ENCODE measurements at regions not wholly inside any gene's neighbourhood (a gene's known extent, or its start where the extent isn't known, plus 50 kb on each side); places are given as distances from the start of the nearest gene placed in this dataset.

DNA sequence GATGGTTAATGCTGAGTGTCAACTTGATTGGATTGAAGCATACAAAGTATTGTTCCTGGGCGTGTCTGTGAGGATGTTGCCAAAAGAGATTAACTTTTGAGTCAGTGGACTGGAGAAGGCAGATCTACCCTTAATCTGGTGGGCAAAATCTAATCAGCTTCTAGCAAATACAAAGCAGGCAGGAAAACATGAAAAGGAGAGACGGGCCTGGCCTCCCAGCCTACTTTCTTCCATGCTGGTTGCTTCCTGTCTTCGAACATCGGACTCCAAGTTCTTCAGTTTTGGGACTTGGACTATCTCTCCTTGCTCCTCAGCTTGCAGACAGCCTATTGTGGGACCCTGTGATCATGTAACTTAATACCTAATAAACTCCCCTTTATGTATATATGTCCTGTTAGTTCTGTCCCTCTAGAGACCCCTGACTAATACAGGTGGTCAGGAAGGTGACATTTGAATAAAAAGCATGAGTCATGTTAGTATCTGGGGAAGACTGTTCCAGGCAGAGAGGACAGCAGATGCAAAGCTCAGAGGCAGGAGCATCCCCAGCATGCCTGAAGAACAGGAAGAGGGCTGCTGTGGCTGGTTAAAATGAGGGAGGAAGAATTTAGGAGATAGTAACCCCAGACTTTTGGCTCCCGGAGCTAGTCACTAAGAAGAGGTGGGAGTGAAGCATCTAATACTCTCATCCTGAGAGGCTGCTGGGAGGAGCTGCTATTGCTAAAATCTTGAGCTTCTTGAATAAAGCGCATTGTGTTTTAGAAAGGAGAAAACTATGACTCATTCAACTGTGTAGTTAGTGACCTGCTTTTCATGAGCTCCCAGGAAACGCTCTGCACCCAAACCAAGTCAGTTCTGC is 207.4 kb upstream of the HES1 start:
- Histone ChIP-seq H3K36me3 (ENCODE audit: control insufficient read depth in 4 of 4, insufficient read depth in 3 of 4, low read depth in 1 of 4, low read length in 3 of 4) (no peaks in the 10 kb centered on the region), H3K27me3 (ENCODE audit: control insufficient read depth in 4 of 4, insufficient read depth in 4 of 4, low read length in 3 of 4) (no peaks in the 10 kb centered on the region), H3K4me3 (ENCODE audit: low read depth in 1 of 3, low read length in 3 of 3) (no peak overlapping the region), H3K9me3 (ENCODE audit: control insufficient read depth in 4 of 4, low read length in 3 of 4) (peaks cover 0 to 2% (median 0%) of the 10 kb centered on the region in 4 donors), H3K27ac (ENCODE audit: low read depth in 1 of 2, low read length in 2 of 2) (no peak overlapping the region), H3K4me1 (ENCODE audit: control insufficient read depth in 4 of 4, insufficient read depth in 4 of 4, low read length in 3 of 4) (no peaks in the 10 kb centered on the region), H3K9ac (ENCODE audit: low read depth in 1 of 2, low read length in 2 of 2) (no peak overlapping the region)
- 88% methylated on average over 7 of the region's 7 CpGs for WGBS
- TF ChIP-seq RXRA (IDR thresholded peaks at IDR 0.05) (no peak), CTCF (IDR thresholded peaks at IDR 0.05; ENCODE audit: low read depth, low read length, missing input control) (no peak), FOXA2 (IDR thresholded peaks at IDR 0.05) (no peak)
- TF ChIP-seq, protein P1, sequence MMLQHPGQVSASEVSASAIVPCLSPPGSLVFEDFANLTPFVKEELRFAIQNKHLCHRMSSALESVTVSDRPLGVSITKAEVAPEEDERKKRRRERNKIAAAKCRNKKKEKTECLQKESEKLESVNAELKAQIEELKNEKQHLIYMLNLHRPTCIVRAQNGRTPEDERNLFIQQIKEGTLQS (IDR thresholded peaks at IDR 0.05) = no peak
- no peak for DNase-seq (ENCODE audit: low spot score)

- H3K4me3 ChIP-seq (ENCODE audit: low read depth in 1 of 3, low read length in 3 of 3) = no peak overlapping the region
- 91% methylated on average over 5 of the region's 5 CpGs for WGBS
- H3K4me1 ChIP-seq (ENCODE audit: control insufficient read depth in 4 of 4, insufficient read depth in 4 of 4, low read length in 3 of 4) = no peaks in the 10 kb centered on the region
- DNase-seq (ENCODE audit: low spot score) = no peak
- H3K27me3 ChIP-seq (ENCODE audit: control insufficient read depth in 4 of 4, insufficient read depth in 4 of 4, low read length in 3 of 4) = no peaks in the 10 kb centered on the region
- TF ChIP-seq RXRA (IDR thresholded peaks at IDR 0.05) (no peak), NR2F2 (IDR thresholded peaks at IDR 0.05) (no peak), TAF1 (conservative IDR thresholded peaks at IDR 0.05) (no peak), FOXA2 (IDR thresholded peaks at IDR 0.05) (no peak), YY1 (IDR thresholded peaks at IDR 0.05) (no peak), FOXA1 (IDR thresholded peaks at IDR 0.05) (no peak), SP1 (IDR thresholded peaks at IDR 0.05) (no peak)
- TF ChIP-seq, protein P1 (IDR thresholded peaks at IDR 0.05) = no peak
- H3K9ac ChIP-seq (ENCODE audit: low read depth in 1 of 2, low read length in 2 of 2) = no peak overlapping the region
- no peaks in the 10 kb centered on the region for H3K36me3 ChIP-seq (ENCODE audit: control insufficient read depth in 4 of 4, insufficient read depth in 3 of 4, low read depth in 1 of 4, low read length in 3 of 4)
- no peak overlapping the region for H3K27ac ChIP-seq (ENCODE audit: low read depth in 1 of 2, low read length in 2 of 2)
- H3K9me3 ChIP-seq (ENCODE audit: control insufficient read depth in 4 of 4, low read length in 3 of 4) = no peaks in the 10 kb centered on the region
These were observed 206.6 kb upstream of the HES1 start for GRCh38 chr3:193929373-193929772.

- no peaks in the 10 kb centered on the region for H3K9me3 ChIP-seq (ENCODE audit: control insufficient read depth in 4 of 4, low read length in 3 of 4)
- H3K4me3 ChIP-seq (ENCODE audit: low read depth in 1 of 3, low read length in 3 of 3) = no peak overlapping the region
- H3K36me3 ChIP-seq (ENCODE audit: control insufficient read depth in 4 of 4, insufficient read depth in 3 of 4, low read depth in 1 of 4, low read length in 3 of 4) = no peaks in the 10 kb centered on the region
- 86% methylated on average over 7 of the region's 7 CpGs for WGBS
- H3K9ac ChIP-seq (ENCODE audit: low read depth in 1 of 2, low read length in 2 of 2) = no peak overlapping the region
- no peak for DNase-seq (ENCODE audit: low spot score)
- H3K4me1 ChIP-seq (ENCODE audit: control insufficient read depth in 4 of 4, insufficient read depth in 4 of 4, low read length in 3 of 4) = no peaks in the 10 kb centered on the region
- no peak overlapping the region for H3K27ac ChIP-seq (ENCODE audit: low read depth in 1 of 2, low read length in 2 of 2)
- no peaks in the 10 kb centered on the region for H3K27me3 ChIP-seq (ENCODE audit: control insufficient read depth in 4 of 4, insufficient read depth in 4 of 4, low read length in 3 of 4)
- TF ChIP-seq SP1 (IDR thresholded peaks at IDR 0.05) (no peak), HNF4G (IDR thresholded peaks at IDR 0.05) (no peak), JUND (IDR thresholded peaks at IDR 0.05) (no peak), NR2F2 (IDR thresholded peaks at IDR 0.05) (no peak), GABPA (IDR thresholded peaks at IDR 0.05 in 1 of 2, conservative IDR thresholded peaks at IDR 0.05 in 1 of 2) (no peak), HNF4A (conservative IDR thresholded peaks at IDR 0.05) (no peak), CTCF (IDR thresholded peaks at IDR 0.05; ENCODE audit: low read depth, low read length, missing input control) (no peak), RAD21 (IDR thresholded peaks at IDR 0.05) (no peak), FOXA1 (IDR thresholded peaks at IDR 0.05) (no peak), EGR1 (IDR thresholded peaks at IDR 0.05; ENCODE audit: low read depth in 2 of 2) (no peak), YY1 (IDR thresholded peaks at IDR 0.05) (no peak)
- TF ChIP-seq, protein P2, sequence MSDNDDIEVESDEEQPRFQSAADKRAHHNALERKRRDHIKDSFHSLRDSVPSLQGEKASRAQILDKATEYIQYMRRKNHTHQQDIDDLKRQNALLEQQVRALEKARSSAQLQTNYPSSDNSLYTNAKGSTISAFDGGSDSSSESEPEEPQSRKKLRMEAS (IDR thresholded peaks at IDR 0.05) = no peak
- TF ChIP-seq, protein P1 (IDR thresholded peaks at IDR 0.05) = no peak
These were observed 205.9 kb upstream of the HES1 start for GRCh38 chr3:193929921-193930646.

All from liver (tissue), 8 donors.